22Rv1 (cell line): ENCODE measurements at regions not wholly inside any gene's neighbourhood (a gene's known extent, or its start where the extent isn't known, plus 50 kb on each side); places are given as distances from the start of the nearest gene placed in this dataset.

Source experiments
- ZFX ChIP-seq: fragments of 450-650 bp; IDR thresholded peaks from 2 replicates; pipeline ENCODE4 v1.6.1; 2017; ENCODE audit warnings: antibody characterized with exemption, borderline replicate concordance
- TF ChIP-seq, protein P1 (sequence below): fragments of 450-650 bp; IDR thresholded peaks from 2 replicates; pipeline ENCODE4 v1.5.1; 2017; ENCODE audit warnings: mild to moderate bottlenecking

DNA sequence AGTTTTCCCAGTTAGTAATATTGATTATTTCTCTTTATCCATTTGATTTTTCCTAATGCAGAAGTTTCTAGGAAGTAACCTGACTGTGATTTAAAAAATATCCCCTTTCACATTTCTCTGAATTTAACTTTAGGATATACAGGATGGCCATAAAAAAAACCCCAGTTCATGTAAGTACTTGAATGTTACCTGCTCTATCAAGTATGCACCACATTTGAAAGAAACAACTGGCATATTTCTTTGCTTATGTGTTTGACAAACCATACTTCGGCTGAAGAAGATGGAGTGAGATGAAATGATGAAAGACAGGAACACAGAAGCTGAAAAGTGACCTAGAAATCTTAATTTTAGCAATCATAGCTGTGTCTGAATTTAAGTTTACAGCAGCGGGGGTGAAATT lies 374.0 kb upstream of the NOX3 start:
- TF ChIP-seq, protein P1, sequence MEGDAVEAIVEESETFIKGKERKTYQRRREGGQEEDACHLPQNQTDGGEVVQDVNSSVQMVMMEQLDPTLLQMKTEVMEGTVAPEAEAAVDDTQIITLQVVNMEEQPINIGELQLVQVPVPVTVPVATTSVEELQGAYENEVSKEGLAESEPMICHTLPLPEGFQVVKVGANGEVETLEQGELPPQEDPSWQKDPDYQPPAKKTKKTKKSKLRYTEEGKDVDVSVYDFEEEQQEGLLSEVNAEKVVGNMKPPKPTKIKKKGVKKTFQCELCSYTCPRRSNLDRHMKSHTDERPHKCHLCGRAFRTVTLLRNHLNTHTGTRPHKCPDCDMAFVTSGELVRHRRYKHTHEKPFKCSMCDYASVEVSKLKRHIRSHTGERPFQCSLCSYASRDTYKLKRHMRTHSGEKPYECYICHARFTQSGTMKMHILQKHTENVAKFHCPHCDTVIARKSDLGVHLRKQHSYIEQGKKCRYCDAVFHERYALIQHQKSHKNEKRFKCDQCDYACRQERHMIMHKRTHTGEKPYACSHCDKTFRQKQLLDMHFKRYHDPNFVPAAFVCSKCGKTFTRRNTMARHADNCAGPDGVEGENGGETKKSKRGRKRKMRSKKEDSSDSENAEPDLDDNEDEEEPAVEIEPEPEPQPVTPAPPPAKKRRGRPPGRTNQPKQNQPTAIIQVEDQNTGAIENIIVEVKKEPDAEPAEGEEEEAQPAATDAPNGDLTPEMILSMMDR = no peak
- TF ChIP-seq ZFX = no peak
